HuH-7 (cell line): ENCODE measurements at regions not wholly inside any gene's neighbourhood (a gene's known extent, or its start where the extent isn't known, plus 50 kb on each side); places are given as distances from the start of the nearest gene placed in this dataset.

Experiments used
- DNase-seq: peaks from one replicate; pipeline ENCODE4 v3.0.0; 2011; ENCODE audit warnings: low spot score

- no peak for DNase-seq
Observed at GRCh38 chr5:4124221-4124970, 528.8 kb downstream of the IRX1 start.

GRCh38 chr5:4128994-4129393 is 533.4 kb downstream of the IRX1 start:
- no peak for DNase-seq

GRCh38 chr5:4129523-4129922 is 533.9 kb downstream of the IRX1 start:
- DNase-seq: no peak

- no peak for DNase-seq
Observed at GRCh38 chr5:4130819-4131218, 535.2 kb downstream of the IRX1 start.

- DNase-seq: no peak
Observed at GRCh38 chr5:4137781-4138180, 542.1 kb downstream of the IRX1 start.

- DNase-seq: no peak
Observed at GRCh38 chr5:4142842-4143241, 547.2 kb downstream of the IRX1 start.

- DNase-seq: no peak
Observed at GRCh38 chr5:4144411-4145007, 548.9 kb downstream of the IRX1 start.

- no peak for DNase-seq
Observed at GRCh38 chr5:4145511-4145910, 549.9 kb downstream of the IRX1 start.

GRCh38 chr5:4148009-4148408 is 552.4 kb downstream of the IRX1 start:
- no peak for DNase-seq

GRCh38 chr5:4150067-4150466 is 554.4 kb downstream of the IRX1 start:
- no peak for DNase-seq

GRCh38 chr5:4156153-4156552 is 560.5 kb downstream of the IRX1 start:
- DNase-seq: no peak

- no peak for DNase-seq
Observed at GRCh38 chr5:4156889-4157288, 561.3 kb downstream of the IRX1 start.

GRCh38 chr5:4158750-4159447 is 563.3 kb downstream of the IRX1 start:
- no peak for DNase-seq

GRCh38 chr5:4159681-4160080 is 564.0 kb downstream of the IRX1 start:
- DNase-seq: no peak

- no peak for DNase-seq
Observed at GRCh38 chr5:4164167-4164566, 568.5 kb downstream of the IRX1 start.

GRCh38 chr5:4180703-4181102 is 585.1 kb downstream of the IRX1 start:
- DNase-seq: no peak

GRCh38 chr5:4182144-4182543 is 586.5 kb downstream of the IRX1 start:
- DNase-seq: no peak

- no peak for DNase-seq
Observed at GRCh38 chr5:4185127-4185526, 589.5 kb downstream of the IRX1 start.

- DNase-seq: no peak
Observed at GRCh38 chr5:4188704-4189103, 593.1 kb downstream of the IRX1 start.

GRCh38 chr5:4189317-4189716 is 593.7 kb downstream of the IRX1 start:
- no peak for DNase-seq

- DNase-seq: no peak
Observed at GRCh38 chr5:4191041-4191440, 595.4 kb downstream of the IRX1 start.

GRCh38 chr5:4191703-4192102 is 596.1 kb downstream of the IRX1 start:
- DNase-seq: no peak

- DNase-seq: no peak
Observed at GRCh38 chr5:4192111-4192510, 596.5 kb downstream of the IRX1 start.
